ENCODE measurements at regions not wholly inside any gene's neighbourhood (a gene's known extent, or its start where the extent isn't known, plus 50 kb on each side); places are given as distances from the start of the nearest gene placed in this dataset.

DNA sequence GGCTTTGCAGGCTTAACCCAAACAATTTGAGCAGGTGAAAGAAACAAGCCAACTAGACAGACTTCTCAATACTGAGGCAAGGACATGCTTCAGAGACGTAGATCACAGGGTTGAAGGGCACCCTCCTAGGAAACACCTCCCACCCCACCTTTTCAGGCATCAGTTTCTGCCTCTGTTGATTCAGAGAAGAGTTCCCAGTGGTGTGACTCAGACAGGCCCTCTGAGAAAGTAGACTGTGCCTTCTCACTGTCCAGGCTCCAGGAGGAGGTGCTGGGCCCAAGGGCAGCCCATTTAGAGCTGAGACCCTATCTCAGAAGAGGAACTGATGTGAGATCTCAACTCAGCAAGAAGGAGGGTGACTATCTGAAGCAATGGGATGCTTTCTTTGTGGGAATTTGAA, 108.1 kb downstream of the FAM50B start:
- TF ChIP-seq, protein P1, sequence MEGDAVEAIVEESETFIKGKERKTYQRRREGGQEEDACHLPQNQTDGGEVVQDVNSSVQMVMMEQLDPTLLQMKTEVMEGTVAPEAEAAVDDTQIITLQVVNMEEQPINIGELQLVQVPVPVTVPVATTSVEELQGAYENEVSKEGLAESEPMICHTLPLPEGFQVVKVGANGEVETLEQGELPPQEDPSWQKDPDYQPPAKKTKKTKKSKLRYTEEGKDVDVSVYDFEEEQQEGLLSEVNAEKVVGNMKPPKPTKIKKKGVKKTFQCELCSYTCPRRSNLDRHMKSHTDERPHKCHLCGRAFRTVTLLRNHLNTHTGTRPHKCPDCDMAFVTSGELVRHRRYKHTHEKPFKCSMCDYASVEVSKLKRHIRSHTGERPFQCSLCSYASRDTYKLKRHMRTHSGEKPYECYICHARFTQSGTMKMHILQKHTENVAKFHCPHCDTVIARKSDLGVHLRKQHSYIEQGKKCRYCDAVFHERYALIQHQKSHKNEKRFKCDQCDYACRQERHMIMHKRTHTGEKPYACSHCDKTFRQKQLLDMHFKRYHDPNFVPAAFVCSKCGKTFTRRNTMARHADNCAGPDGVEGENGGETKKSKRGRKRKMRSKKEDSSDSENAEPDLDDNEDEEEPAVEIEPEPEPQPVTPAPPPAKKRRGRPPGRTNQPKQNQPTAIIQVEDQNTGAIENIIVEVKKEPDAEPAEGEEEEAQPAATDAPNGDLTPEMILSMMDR (IDR thresholded peaks at IDR 0.05), result no peak
- TF ChIP-seq POLR2A (IDR thresholded peaks at IDR 0.05), result no peak

Data from right lobe of liver (tissue), 4 donors.